GM19351 (cell line): ENCODE measurements at regions not wholly inside any gene's neighbourhood (a gene's known extent, or its start where the extent isn't known, plus 50 kb on each side); places are given as distances from the start of the nearest gene placed in this dataset.

ENCODE experiments used
- ATAC-seq: cut with Tn5 transposase; IDR thresholded peaks from one replicate; pipeline ENCODE4 v1.9.1; 2021; ENCODE audit warnings: mild to moderate bottlenecking, moderate library complexity; ENCODE audit not compliant: unreplicated experiment

GRCh38 chr12:58455136-58455535 is 465.2 kb downstream of the LRIG3 start:
- no peak for ATAC-seq

DNA sequence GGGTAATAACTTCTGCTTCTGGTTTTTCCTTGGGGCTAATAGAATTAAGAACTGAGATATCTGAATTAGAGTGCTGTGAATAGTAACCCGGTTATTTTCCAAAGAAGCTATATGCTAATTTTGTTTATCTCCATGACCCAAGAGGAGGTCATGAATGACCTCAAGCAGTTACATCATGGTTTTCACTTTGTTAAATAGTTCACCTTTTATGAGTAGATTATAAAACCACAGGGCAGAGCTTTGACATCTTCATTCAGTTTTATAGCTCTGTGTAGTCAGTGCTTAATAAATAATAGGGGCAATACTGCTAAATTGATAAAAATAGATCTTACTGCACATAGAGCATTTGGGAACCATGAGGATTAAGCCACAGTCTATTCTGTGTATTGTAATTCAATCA is 462.2 kb downstream of the LRIG3 start:
- ATAC-seq, result no peak

GRCh38 chr12:58459191-58459590 is 461.1 kb downstream of the LRIG3 start:
- no peak for ATAC-seq

GRCh38 chr12:58463051-58463450 is 457.3 kb downstream of the LRIG3 start:
- no peak for ATAC-seq

DNA sequence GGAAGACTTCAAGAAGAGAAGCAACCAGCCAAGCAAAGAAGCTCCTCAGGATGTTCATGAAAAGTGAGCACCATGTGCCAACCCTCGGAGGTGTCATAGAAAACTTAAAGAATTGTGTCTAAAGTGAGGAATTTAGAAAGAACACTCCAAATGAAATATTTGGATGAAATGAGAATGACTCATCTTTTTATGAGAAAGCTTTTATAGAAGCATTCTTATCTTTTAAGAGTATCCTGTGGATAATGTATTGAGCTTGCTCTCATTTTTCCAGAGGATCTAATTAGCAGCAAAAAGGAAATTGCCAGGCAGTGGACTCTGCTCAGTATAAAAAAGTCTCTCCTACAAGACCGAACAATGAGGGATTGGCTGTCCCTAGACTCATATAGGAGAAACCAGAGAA is 454.9 kb downstream of the LRIG3 start:
- no peak for ATAC-seq

GRCh38 chr12:58470266-58471010 is 449.9 kb downstream of the LRIG3 start:
- ATAC-seq, result no peak

- ATAC-seq, result no peak
These were observed 440.9 kb downstream of the LRIG3 start for GRCh38 chr12:58479401-58479800.

- peak; percentile 74 for ATAC-seq
These were observed 438.5 kb downstream of the LRIG3 start for GRCh38 chr12:58481811-58482210.

GRCh38 chr12:58487255-58487654 is 433.0 kb downstream of the LRIG3 start:
- ATAC-seq, result no peak

- peak; percentile 92 for ATAC-seq
These were observed 432.6 kb downstream of the LRIG3 start for GRCh38 chr12:58487678-58488161.

GRCh38 chr12:58489394-58489793 is 430.9 kb downstream of the LRIG3 start:
- no peak for ATAC-seq

GRCh38 chr12:58491306-58491705 is 429.0 kb downstream of the LRIG3 start:
- no peak for ATAC-seq

DNA sequence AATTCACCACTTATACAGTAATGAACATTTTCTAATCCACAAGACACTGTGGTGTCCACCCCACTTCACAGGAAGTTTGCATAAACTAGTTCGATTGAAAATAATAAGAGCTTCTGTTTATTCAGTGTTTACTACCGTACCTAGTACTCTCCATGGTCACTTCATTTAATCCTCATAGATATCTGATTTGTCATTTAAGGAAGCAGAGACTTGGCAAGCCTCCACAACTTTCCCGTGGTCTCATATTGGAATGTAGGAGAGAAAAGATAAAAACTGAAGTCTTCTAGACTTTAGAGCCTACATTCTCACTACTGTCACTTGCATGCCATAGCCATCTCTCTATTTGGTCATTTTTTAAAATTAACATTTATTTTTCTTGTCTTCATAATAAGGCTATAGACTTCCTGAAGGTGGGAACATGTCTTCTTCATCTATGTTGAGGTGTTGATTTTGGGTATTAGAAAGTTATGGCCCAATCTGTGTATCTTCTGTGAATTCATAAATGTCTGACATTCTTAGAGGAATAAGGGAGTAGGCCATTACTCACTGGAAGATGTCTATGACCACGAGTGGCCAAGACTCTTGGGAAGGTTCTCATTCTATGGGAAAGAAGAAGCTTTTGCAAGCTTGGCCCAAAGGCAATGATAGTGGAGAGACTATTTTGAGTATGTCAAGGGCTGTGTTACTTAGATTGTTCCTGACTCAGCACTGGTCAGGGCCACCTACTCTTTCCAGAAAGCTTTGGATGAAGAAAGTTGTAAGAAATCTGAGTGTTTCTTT is 423.7 kb downstream of the LRIG3 start:
- no peak for ATAC-seq

DNA sequence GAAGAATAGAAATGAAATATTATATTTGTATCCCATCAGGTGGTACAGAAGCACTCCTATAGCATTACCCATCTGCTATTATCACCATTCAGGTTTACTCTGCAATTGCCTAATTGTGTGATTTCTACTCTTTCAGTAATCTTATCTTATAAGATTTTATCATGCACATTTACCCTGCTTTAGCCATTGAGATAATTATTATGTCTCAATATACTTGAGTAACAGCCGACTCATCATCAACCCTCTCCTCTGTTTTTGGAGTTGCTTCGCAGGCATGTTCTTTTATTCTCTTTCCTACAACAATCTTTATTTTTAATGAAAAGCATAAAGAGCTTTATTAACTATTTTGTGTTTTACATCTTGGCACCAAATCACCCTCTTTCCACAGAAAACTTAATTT is 419.9 kb downstream of the LRIG3 start:
- ATAC-seq, result no peak

GRCh38 chr12:58502226-58502625 is 418.1 kb downstream of the LRIG3 start:
- ATAC-seq, result no peak

GRCh38 chr12:58502841-58503240 is 417.5 kb downstream of the LRIG3 start:
- ATAC-seq, result no peak

GRCh38 chr12:58503731-58504130 is 416.6 kb downstream of the LRIG3 start:
- ATAC-seq, result no peak

DNA sequence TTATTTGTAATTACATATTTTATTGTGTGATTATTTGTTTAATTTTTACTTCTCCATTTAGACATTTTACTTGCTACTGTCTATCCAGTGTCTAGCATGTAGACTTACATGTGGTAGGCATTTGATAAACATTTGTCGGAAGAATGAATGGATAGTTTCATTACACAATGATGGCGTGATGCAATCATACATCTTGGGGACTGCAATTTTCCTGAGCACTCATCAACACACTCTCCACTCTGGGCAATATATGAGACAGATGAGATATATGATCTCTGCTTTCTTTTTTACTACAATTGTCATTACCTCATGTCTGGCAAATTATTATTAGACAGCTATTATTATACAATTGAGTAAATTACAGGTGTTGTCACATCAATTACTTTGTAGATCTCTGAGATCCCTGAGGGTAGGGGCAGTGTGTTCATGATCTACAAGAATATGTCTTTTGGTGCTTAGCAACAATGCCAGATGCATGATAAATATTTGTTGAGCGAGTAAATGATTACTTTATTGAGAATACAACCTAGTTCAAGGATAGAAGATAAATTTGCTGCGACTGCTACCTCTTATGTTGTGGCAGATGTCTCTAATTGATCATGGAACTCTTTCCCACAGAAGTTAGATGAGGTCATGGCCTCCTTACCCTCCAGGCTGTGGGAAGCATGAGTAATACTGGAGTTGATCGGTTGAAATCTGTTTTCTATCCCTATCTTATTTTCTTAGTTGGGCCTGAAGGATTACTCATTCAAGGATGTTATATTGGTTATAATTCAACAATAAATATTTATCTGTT is 416.0 kb downstream of the LRIG3 start:
- no peak for ATAC-seq

DNA sequence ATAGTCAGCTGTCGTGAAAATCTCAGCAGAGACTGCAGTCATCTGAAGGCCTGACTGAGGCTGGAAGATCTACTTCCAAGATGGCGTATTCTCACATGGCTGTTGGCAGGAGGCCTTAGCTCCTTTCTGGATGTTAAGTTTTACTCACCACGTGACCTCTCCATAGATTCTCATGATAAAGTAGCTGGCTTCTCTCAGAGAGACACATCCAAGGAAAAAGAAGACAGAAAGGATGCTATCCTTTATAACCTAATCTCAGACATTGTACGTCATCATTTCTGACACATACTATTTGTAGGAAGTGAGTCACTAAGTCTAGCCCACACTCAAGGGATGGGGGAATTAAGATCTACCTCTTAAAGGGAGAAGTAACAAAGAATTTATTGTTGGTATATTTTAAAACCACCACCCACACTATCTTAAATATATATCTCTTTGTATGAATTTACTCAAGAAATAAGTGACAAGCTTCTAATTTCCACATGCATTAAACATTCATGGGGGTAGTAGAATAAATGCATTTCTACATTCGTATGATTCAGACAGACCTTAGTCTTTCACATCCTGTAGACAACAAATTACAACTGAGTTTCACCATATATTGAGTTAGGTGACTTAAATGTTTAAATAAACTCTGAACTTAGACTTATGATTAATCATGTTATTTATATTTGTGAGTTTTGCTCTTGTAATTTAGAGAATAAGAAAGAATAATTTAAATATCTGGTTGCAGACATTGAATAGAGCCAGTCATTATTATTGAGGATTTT is 411.0 kb downstream of the LRIG3 start:
- ATAC-seq, result no peak

- no peak for ATAC-seq
These were observed 406.9 kb downstream of the LRIG3 start for GRCh38 chr12:58513301-58513834.
